Tibial nerve (tissue), 4 donors: ENCODE measurements at regions not wholly inside any gene's neighbourhood (a gene's known extent, or its start where the extent isn't known, plus 50 kb on each side); places are given as distances from the start of the nearest gene placed in this dataset.

Experiments
- DNase-seq, 2 donors: peaks; one replicate each; pipeline ENCODE4 v3.0.0-alpha.2; 2019; ENCODE audit warnings: low spot score in 2 of 2
- H3K27ac ChIP-seq, 4 donors: fragments of 200-600 bp; sonication (generic) in 3 of 4; one replicate each; pipeline ENCODE4 v1.5.1; 2017 to 2019; ENCODE audit warnings: mild to moderate bottlenecking in 1 of 4
- H3K27me3 ChIP-seq, 2 donors: fragments of 200-600 bp; sonication (generic) in 1 of 2; one replicate each; pipeline versions ENCODE4 v1.5.1 to v1.6.0; 2017 to 2019
- H3K36me3 ChIP-seq, 3 donors: fragments of 200-600 bp; sonication (generic); one replicate each; pipeline ENCODE4 v1.5.1; 2018 to 2019
- H3K4me1 ChIP-seq, 4 donors: fragments of 200-600 bp; sonication (generic) in 3 of 4; one replicate each; pipeline ENCODE4 v1.5.1; 2017 to 2019
- H3K4me3 ChIP-seq, 4 donors: fragments of 200-600 bp; sonication (generic) in 3 of 4; one replicate each; pipeline ENCODE4 v1.5.1; 2017 to 2019; ENCODE audit warnings: mild to moderate bottlenecking in 1 of 4, moderate library complexity in 1 of 4
- H3K9me3 ChIP-seq, 4 donors: fragments of 200-600 bp; sonication (generic) in 3 of 4; one replicate each; pipeline ENCODE4 v1.5.1; 2017 to 2019
- EP300 ChIP-seq, 2 donors: sonication (generic); formaldehyde crosslinking; IDR thresholded peaks; one replicate each; pipeline ENCODE4 v1.6.1; 2017; ENCODE audit warnings: antibody characterized with exemption in 2 of 2, mild to moderate bottlenecking in 1 of 2
- POLR2A ChIP-seq, 2 donors: fragments of 450-650 bp; IDR thresholded peaks; one replicate each; pipeline ENCODE4 v1.6.1; 2017; ENCODE audit warnings: antibody characterized with exemption in 2 of 2, mild to moderate bottlenecking in 2 of 2, moderate library complexity in 2 of 2
- WGBS, 2 donors: methylation state at CpG; one replicate each; pipeline ENCODE4 v1.1.5; 2018; 5-methylcytosine and 5-hydroxymethylcytosine counted together
- TF ChIP-seq, protein P1 (sequence below), 5 experiments: fragments of 200-600 bp in 3 of 5; fragments of 450-650 bp in 2 of 5; sonication (generic) in 3 of 5; IDR thresholded peaks; one replicate each; pipeline ENCODE4 v1.5.1; 2016 to 2019; ENCODE audit warnings: antibody characterized with exemption in 5 of 5, mild to moderate bottlenecking in 3 of 5, moderate library complexity in 2 of 5

DNA sequence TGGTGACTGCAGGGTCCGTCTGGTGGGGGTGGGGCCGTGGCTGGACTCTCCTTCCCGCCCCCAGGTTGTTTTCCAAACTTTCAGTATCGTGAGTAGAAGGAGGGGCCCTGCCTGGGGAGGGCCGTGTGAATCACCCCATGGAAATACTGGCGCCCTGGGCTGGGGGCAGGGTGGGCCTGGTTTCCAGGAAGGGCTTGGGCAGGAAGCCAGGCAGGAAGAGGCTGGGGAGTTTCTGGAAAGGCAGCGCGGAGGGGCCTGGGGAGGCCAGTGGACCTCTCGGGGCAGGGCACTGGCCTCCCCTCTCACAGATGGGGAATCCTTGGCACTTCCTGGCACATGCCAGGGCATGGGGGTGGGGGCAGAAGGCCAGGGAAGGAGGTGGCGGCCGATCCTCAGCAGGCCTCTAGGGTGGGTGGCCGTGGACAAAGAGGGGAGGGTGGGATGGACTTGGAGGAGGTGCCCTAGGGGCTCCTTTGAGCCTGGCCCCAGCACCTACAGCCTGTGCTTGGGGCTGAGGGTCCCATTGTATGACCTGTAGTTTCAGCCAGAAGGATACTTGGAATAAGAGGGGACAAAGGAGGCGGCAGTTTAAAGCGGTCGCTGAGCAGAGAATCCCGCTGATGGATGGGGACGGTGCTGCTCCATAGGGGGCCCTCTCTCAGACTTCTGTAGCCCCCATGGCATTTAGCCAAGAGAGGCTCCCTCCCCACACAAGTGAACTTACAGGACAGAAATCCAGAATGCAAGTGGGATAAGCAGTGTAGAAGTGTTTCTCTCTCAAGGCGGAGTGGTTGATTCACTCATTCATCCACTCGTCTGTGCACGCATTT lies 56.5 kb upstream of the GATA2 start:
- Histone ChIP-seq H3K4me3 (peak overlapping the region in 1 of 4 donors; percentile 22), H3K27ac (peak overlapping the region in 3 of 4 donors; percentile 26 to 70 (median 36)), H3K9me3 (no peaks in the 10 kb centered on the region), H3K4me1 (peaks cover 0 to 15% (median 0%) of the 10 kb centered on the region in 4 donors), H3K36me3 (no peaks in the 10 kb centered on the region), H3K27me3 (peaks cover 0 to 4% of the 10 kb centered on the region in 2 donors)
- no peak for TF ChIP-seq POLR2A (IDR thresholded peaks at IDR 0.05)
- TF ChIP-seq EP300 (IDR thresholded peaks at IDR 0.05) = peak in 1 of 2 donors; percentile 60
- whole genome bisulfite sequencing, 2 donors = 30 to 32% methylated on average over 20 of the region's 20 CpGs
- no peak for DNase-seq

DNA sequence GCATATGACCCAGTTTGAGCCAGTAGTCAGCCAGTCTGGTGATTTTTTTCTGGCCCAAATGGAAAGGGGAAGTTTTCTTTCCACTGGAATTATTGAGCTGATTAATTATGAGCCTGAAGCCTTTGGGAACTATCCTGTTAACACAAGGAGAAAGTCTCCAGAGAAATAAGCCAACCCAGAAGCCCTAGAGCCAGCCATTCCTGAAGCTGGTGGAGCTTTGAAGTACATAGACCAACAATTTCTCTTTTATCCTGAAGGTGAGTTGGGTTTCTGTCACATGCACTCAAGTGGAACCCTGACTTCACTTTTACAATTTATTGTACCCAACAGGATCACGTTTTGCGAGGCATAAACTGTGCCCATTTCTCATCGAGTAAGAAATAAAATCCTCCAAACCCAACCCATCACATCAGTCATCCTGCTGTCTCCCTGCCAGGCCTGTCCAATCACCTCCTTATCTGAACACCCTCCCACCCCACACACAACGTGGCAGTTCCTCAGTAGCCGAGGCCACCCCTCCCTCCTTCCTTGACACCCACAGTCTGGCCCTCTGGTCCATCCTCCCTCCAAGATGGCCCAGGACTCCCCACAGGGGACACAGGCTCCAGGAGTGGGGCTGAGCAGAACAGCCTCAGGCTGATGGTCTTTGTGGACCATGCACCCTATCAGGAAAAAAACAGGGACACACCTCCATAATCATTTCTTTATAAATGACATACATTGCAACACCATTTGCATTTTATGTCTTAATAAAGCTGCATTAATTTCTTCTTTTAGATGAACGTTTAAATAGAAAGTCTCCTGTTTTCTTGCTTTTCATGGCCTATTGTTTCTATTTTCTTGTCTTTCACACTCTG lies 55.7 kb upstream of the GATA2 start:
- TF ChIP-seq, protein P1, sequence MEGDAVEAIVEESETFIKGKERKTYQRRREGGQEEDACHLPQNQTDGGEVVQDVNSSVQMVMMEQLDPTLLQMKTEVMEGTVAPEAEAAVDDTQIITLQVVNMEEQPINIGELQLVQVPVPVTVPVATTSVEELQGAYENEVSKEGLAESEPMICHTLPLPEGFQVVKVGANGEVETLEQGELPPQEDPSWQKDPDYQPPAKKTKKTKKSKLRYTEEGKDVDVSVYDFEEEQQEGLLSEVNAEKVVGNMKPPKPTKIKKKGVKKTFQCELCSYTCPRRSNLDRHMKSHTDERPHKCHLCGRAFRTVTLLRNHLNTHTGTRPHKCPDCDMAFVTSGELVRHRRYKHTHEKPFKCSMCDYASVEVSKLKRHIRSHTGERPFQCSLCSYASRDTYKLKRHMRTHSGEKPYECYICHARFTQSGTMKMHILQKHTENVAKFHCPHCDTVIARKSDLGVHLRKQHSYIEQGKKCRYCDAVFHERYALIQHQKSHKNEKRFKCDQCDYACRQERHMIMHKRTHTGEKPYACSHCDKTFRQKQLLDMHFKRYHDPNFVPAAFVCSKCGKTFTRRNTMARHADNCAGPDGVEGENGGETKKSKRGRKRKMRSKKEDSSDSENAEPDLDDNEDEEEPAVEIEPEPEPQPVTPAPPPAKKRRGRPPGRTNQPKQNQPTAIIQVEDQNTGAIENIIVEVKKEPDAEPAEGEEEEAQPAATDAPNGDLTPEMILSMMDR (IDR thresholded peaks at IDR 0.05) = no peak
- no peak for TF ChIP-seq POLR2A (IDR thresholded peaks at IDR 0.05)
- TF ChIP-seq EP300 (IDR thresholded peaks at IDR 0.05) = no peak
- no peak for DNase-seq
- no peaks in the 10 kb centered on the region for H3K36me3 ChIP-seq
- 51% methylated on average over 6 of the region's 6 CpGs for WGBS, 2 donors
- H3K27ac ChIP-seq = peak overlapping the region in 2 of 4 donors; percentile 26 to 70
- peaks cover 0 to 4% of the 10 kb centered on the region in 2 donors for H3K27me3 ChIP-seq
- H3K4me3 ChIP-seq = peak overlapping the region in 1 of 4 donors; percentile 22
- H3K4me1 ChIP-seq = peaks cover 0 to 15% (median 0%) of the 10 kb centered on the region in 4 donors
- peaks cover 0 to 3% (median 1%) of the 10 kb centered on the region in 4 donors for H3K9me3 ChIP-seq

DNA sequence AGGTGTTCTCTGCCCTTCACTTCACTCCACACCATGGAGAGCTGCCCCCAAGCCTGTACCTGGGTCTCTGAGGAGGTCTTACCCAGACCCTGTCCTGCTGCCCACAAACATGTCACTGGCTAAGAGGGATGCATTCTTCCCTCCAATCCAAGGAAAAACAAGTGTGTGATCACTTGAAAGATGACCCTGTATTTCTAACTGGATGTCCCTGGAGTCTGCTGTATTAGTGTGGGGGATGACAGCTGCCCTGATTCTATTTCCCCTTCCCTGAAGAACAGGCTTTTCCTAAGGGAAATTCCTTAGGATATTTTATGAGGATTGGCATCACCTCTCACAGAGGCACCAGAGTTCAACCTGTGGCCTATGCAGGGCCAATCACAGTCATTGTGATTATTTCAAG lies 55.0 kb upstream of the GATA2 start:
- TF ChIP-seq, protein P1 (IDR thresholded peaks at IDR 0.05) = no peak
- TF ChIP-seq POLR2A (IDR thresholded peaks at IDR 0.05) = no peak
- no peak for TF ChIP-seq EP300 (IDR thresholded peaks at IDR 0.05)
- no peak for DNase-seq

DNA sequence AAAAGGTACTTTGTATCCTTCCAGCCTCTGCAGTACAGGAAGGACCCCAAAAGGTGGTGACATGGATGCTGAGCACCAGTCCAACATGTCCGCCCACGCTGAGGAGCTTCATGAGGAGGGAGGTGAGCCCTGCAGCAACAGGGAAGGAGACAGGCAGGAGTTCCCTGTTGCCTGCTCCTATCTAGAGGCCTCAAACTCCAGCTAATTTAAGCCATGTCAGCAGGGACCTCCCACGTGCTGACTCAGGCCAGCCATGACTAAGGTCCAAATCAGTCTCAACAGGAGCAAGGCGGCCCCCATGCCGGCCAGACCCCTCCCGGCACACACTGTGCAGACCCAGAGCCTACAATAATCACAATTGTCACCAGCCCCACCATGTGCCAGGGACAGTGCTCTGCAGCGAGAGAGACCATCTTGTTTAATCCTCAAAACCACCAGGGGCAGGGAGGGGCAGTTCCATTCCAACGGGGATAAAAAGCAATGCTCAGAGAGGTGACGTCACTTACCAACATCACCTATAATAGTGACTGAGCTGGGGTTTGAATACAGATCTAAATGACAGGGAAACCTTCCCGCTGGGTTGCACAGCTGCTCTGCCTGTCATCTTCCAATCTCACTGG lies 54.5 kb upstream of the GATA2 start:
- DNase-seq = no peak
- WGBS, 2 donors = 60 to 77% methylated on average over 8 to 10 of the region's 10 CpGs
- TF ChIP-seq, protein P1 (IDR thresholded peaks at IDR 0.05) = no peak
- TF ChIP-seq EP300 (IDR thresholded peaks at IDR 0.05) = no peak
- no peak for TF ChIP-seq POLR2A (IDR thresholded peaks at IDR 0.05)
- Histone ChIP-seq H3K9me3 (peaks cover 0 to 11% (median 4%) of the 10 kb centered on the region in 4 donors), H3K4me3 (no peak overlapping the region), H3K4me1 (peaks cover 0 to 15% (median 0%) of the 10 kb centered on the region in 4 donors), H3K36me3 (no peaks in the 10 kb centered on the region), H3K27me3 (peaks cover 0 to 4% of the 10 kb centered on the region in 2 donors), H3K27ac (no peak overlapping the region)

More for the DNA sequence above, 55.0 kb upstream of the GATA2 start:
- Histone ChIP-seq H3K27ac (no peak overlapping the region), H3K27me3 (peaks cover 0 to 4% of the 10 kb centered on the region in 2 donors), H3K36me3 (no peaks in the 10 kb centered on the region), H3K4me1 (peaks cover 0 to 15% (median 0%) of the 10 kb centered on the region in 4 donors), H3K4me3 (no peak overlapping the region), H3K9me3 (peaks cover 0 to 9% (median 4%) of the 10 kb centered on the region in 4 donors)

DNA sequence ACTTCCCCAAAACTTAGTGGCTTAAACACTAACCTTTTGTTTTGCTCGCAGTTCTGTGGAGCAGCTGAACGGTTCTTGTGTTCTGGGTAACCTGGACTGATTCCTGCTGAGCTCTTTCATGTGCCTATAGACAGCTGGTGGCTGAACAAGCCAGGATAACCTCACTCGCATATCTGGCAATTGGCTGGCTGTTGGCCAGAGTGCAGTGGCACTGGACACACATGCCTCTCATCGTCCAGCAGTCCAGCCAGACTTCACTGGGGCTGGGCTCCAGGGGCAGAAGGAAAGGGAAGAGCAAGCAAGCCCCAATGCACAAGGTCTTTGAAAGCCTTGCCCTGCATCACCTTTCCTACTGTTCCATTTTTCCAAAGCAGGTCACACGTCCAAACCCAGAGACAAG lies 53.6 kb upstream of the GATA2 start:
- 47 to 56% methylated on average over 5 of the region's 5 CpGs for WGBS, 2 donors
- H3K4me3 ChIP-seq = no peak overlapping the region
- no peak for DNase-seq
- peaks cover 0 to 15% (median 0%) of the 10 kb centered on the region in 4 donors for H3K4me1 ChIP-seq
- TF ChIP-seq POLR2A (IDR thresholded peaks at IDR 0.05) = no peak
- no peak for TF ChIP-seq EP300 (IDR thresholded peaks at IDR 0.05)
- TF ChIP-seq, protein P1 (IDR thresholded peaks at IDR 0.05) = no peak
- no peaks in the 10 kb centered on the region for H3K36me3 ChIP-seq
- no peak overlapping the region for H3K27ac ChIP-seq
- H3K27me3 ChIP-seq = no peaks in the 10 kb centered on the region
- peaks cover 0 to 11% (median 4%) of the 10 kb centered on the region in 4 donors for H3K9me3 ChIP-seq
